Loucy (cell line): ENCODE measurements at regions not wholly inside any gene's neighbourhood (a gene's known extent, or its start where the extent isn't known, plus 50 kb on each side); places are given as distances from the start of the nearest gene placed in this dataset.

Experiments
- H2AFZ ChIP-seq: fragments of 200-600 bp; sonication (generic); 2 replicates; pipeline ENCODE4 v1.6.0; 2016; ENCODE audit warnings: antibody characterized with exemption, mild to moderate bottlenecking, low read length, moderate library complexity
- H3F3A ChIP-seq: fragments of 200-600 bp; 2 replicates; pipeline ENCODE4 v1.6.0; 2016; ENCODE audit warnings: antibody characterized with exemption, low read depth, mild to moderate bottlenecking
- H3K27me3 ChIP-seq: fragments of 200-600 bp; sonication (generic); 2 replicates; pipeline ENCODE4 v1.6.1; 2014; ENCODE audit warnings: low read length, mild to moderate bottlenecking; ENCODE audit not compliant: insufficient read depth, poor library complexity, severe bottlenecking
- H3K36me3 ChIP-seq: fragments of 200-600 bp; sonication (generic); 2 replicates; pipeline ENCODE4 v1.6.1; 2016; ENCODE audit warnings: low read length; ENCODE audit not compliant: insufficient read depth
- H3K4me1 ChIP-seq: fragments of 200-600 bp; sonication (generic); 2 replicates; pipeline ENCODE4 v1.5.1; 2014; ENCODE audit warnings: low read length, mild to moderate bottlenecking; ENCODE audit not compliant: insufficient read depth, poor library complexity, severe bottlenecking
- H3K4me2 ChIP-seq: fragments of 200-600 bp; sonication (generic); 2 replicates; pipeline ENCODE4 v1.6.0; 2014; ENCODE audit warnings: antibody characterized with exemption, low read length, low read depth, mild to moderate bottlenecking; ENCODE audit not compliant: poor library complexity, severe bottlenecking
- H3K4me3 ChIP-seq: fragments of 200-600 bp; sonication (generic); 2 replicates; pipeline ENCODE4 v1.5.1; 2014; ENCODE audit warnings: low read length, mild to moderate bottlenecking, mixed read lengths; ENCODE audit not compliant: poor library complexity, severe bottlenecking
- H3K79me2 ChIP-seq: fragments of 200-600 bp; sonication (generic); 2 replicates; pipeline ENCODE4 v1.6.1; 2014; ENCODE audit warnings: low read length; ENCODE audit not compliant: insufficient read depth
- H3K9ac ChIP-seq: fragments of 200-600 bp; sonication (generic); 2 replicates; pipeline ENCODE4 v1.6.0; 2014; ENCODE audit warnings: mild to moderate bottlenecking, low read depth, low read length, moderate library complexity; ENCODE audit not compliant: poor library complexity, severe bottlenecking
- H3K9me2 ChIP-seq: fragments of 200-600 bp; sonication (generic); replicated peaks from 2 replicates; pipeline ENCODE4 v1.6.1; 2016; ENCODE audit warnings: low read depth, low read length, mixed read lengths
- H3K9me3 ChIP-seq: fragments of 200-600 bp; sonication (generic); 2 replicates; pipeline ENCODE4 v1.6.1; 2014; ENCODE audit warnings: mild to moderate bottlenecking, antibody characterized with exemption, low read length, low read depth; ENCODE audit not compliant: insufficient read depth
- H4K20me1 ChIP-seq: fragments of 200-600 bp; sonication (generic); 2 replicates; pipeline ENCODE4 v1.6.0; 2014; ENCODE audit warnings: antibody characterized with exemption, low read length, mild to moderate bottlenecking; ENCODE audit not compliant: insufficient read depth, poor library complexity, severe bottlenecking
- CTCF ChIP-seq: fragments of 200-600 bp; sonication (generic); conservative IDR thresholded peaks from 2 replicates; pipeline ENCODE4 v1.5.1; 2014; ENCODE audit warnings: mild to moderate bottlenecking, antibody characterized with exemption, low read length
- EZH2phosphoT487 ChIP-seq: fragments of 200-600 bp; IDR thresholded peaks from 2 replicates; pipeline ENCODE4 v1.6.1; 2018; ENCODE audit warnings: antibody characterized with exemption, mild to moderate bottlenecking, moderate library complexity, borderline replicate concordance

- Histone ChIP-seq H3K36me3 (no peaks in the 10 kb centered on the region), H3K4me3 (no peak overlapping the region), H3K9me3 (no peaks in the 10 kb centered on the region), H3K27me3 (no peaks in the 10 kb centered on the region), H3K9ac (no peak overlapping the region), H3K9me2 (no peaks in the 10 kb centered on the region), H3K4me2 (no peak overlapping the region), H3F3A (no peaks in the 10 kb centered on the region), H4K20me1 (no peaks in the 10 kb centered on the region), H3K79me2 (no peaks in the 10 kb centered on the region), H2AFZ (no peak overlapping the region), H3K4me1 (no peaks in the 10 kb centered on the region)
- TF ChIP-seq CTCF: no peak
- no peak for TF ChIP-seq EZH2phosphoT487
These were observed 376.8 kb upstream of the C2CD4B start for GRCh38 chr15:62541846-62542245.

- TF ChIP-seq EZH2phosphoT487 (no peak), CTCF (no peak)
- Histone ChIP-seq H2AFZ (no peak overlapping the region), H3K36me3 (no peaks in the 10 kb centered on the region), H3K27me3 (no peaks in the 10 kb centered on the region), H3K79me2 (no peaks in the 10 kb centered on the region), H3K9ac (no peak overlapping the region), H3K4me2 (no peak overlapping the region), H4K20me1 (no peaks in the 10 kb centered on the region), H3K9me3 (no peaks in the 10 kb centered on the region), H3K4me3 (no peak overlapping the region), H3K4me1 (no peaks in the 10 kb centered on the region), H3F3A (no peaks in the 10 kb centered on the region), H3K9me2 (no peaks in the 10 kb centered on the region)
These were observed 379.4 kb upstream of the C2CD4B start for GRCh38 chr15:62544446-62544845.

- Histone ChIP-seq H3K36me3 (no peaks in the 10 kb centered on the region), H3F3A (no peaks in the 10 kb centered on the region), H3K27me3 (no peaks in the 10 kb centered on the region), H3K9me3 (no peaks in the 10 kb centered on the region), H3K9ac (no peak overlapping the region), H3K4me3 (no peak overlapping the region), H3K9me2 (no peaks in the 10 kb centered on the region), H2AFZ (no peak overlapping the region), H3K79me2 (no peaks in the 10 kb centered on the region), H4K20me1 (no peaks in the 10 kb centered on the region), H3K4me2 (no peak overlapping the region), H3K4me1 (no peaks in the 10 kb centered on the region)
- TF ChIP-seq EZH2phosphoT487 (no peak), CTCF (no peak)
These were observed 380.6 kb upstream of the C2CD4B start for GRCh38 chr15:62545467-62546227.
